SK-N-SH (cell line): ENCODE measurements at regions not wholly inside any gene's neighbourhood (a gene's known extent, or its start where the extent isn't known, plus 50 kb on each side); places are given as distances from the start of the nearest gene placed in this dataset.

Experiments
- CTCF ChIA-PET: fragments of 300-600, 350-600 bp; formaldehyde crosslinking; extraction: SDS; loops from one replicate; lab custom pipeline; 2021; lab: Yijun Ruan, JAX
- POLR2A ChIA-PET: fragments of 350-600 bp; sonication (Branson Sonifier 250); formaldehyde crosslinking; extraction: SDS; loops from one replicate; lab custom pipeline; 2020; ENCODE audit warnings: antibody characterized with exemption, inconsistent platforms; lab: Yijun Ruan, JAX
- DNase-seq: peaks from one replicate; pipeline ENCODE4 v3.0.0; 2012
- H2AFZ ChIP-seq: fragments of 200-600 bp; sonication (generic); 2 replicates; pipeline ENCODE4 v1.8.1; 2016; ENCODE audit warnings: antibody characterized with exemption, mild to moderate bottlenecking, low read depth
- H3F3A ChIP-seq: fragments of 200-600 bp; sonication (generic); replicated peaks from 2 replicates; pipeline ENCODE3; 2016; ENCODE audit warnings: antibody characterized with exemption, mild to moderate bottlenecking; ENCODE audit not compliant: insufficient read depth
- H3K27ac ChIP-seq, 2 experiments: fragments of 200-500 bp in 1 of 2; fragments of 200-600 bp in 1 of 2; sonication (Bioruptor generic) in 1 of 2; sonication (generic), shearing (Covaris generic) in 1 of 2; 2 replicates each; pipeline versions ENCODE4 v1.5.1 to v1.6.1; 2014 to 2016; ENCODE audit warnings: low read depth in 2 of 2, inconsistent platforms in 1 of 2, low read length in 1 of 2, mild to moderate bottlenecking in 1 of 2, mixed read lengths in 1 of 2
- H3K27me3 ChIP-seq: fragments of 200-600 bp; sonication (generic), shearing (Covaris generic); 2 replicates; pipeline ENCODE4 v1.6.1; 2016; ENCODE audit warnings: mixed run types; ENCODE audit not compliant: insufficient read depth
- H3K36me3 ChIP-seq, 2 experiments: fragments of 200-500 bp in 1 of 2; fragments of 200-600 bp in 1 of 2; sonication (Bioruptor generic) in 1 of 2; sonication (generic) in 1 of 2; replicated peaks in 1 of 2; 2 replicates each; pipeline versions ENCODE3 to v1.5.1; 2014 to 2016; ENCODE audit warnings: low read length in 1 of 2, mild to moderate bottlenecking in 1 of 2; ENCODE audit not compliant: insufficient read depth in 2 of 2, control insufficient read depth in 1 of 2
- H3K4me1 ChIP-seq, 2 experiments: fragments of 200-500 bp in 1 of 2; fragments of 200-600 bp in 1 of 2; sonication (Bioruptor generic) in 1 of 2; sonication (generic), shearing (Covaris generic) in 1 of 2; 2 replicates each; pipeline versions ENCODE4 v1.5.1 to v1.6.1; 2014 to 2016; ENCODE audit warnings: low read depth in 1 of 2, low read length in 1 of 2, mixed run types in 1 of 2; ENCODE audit not compliant: insufficient read depth in 2 of 2, control insufficient read depth in 1 of 2
- H3K4me2 ChIP-seq: fragments of 200-600 bp; sonication (generic), shearing (Covaris generic); 2 replicates; pipeline ENCODE4 v1.6.1; 2017; ENCODE audit warnings: mixed run types
- H3K4me3 ChIP-seq, 2 experiments: fragments of 200-500 bp in 1 of 2; fragments of 200-600 bp in 1 of 2; sonication (Bioruptor generic) in 1 of 2; sonication (generic), shearing (Covaris generic) in 1 of 2; 2 replicates each; pipeline versions ENCODE4 v1.5.1 to v1.8.1; 2014 to 2016; ENCODE audit warnings: low read depth in 2 of 2, inconsistent platforms in 1 of 2, low read length in 1 of 2, mild to moderate bottlenecking in 1 of 2, mixed read lengths in 1 of 2, moderate library complexity in 1 of 2
- H3K79me2 ChIP-seq: fragments of 200-600 bp; sonication (generic); 2 replicates; pipeline ENCODE4 v1.8.1; 2017; ENCODE audit warnings: mild to moderate bottlenecking; ENCODE audit not compliant: insufficient read depth
- H3K9ac ChIP-seq: fragments of 200-600 bp; sonication (generic); 2 replicates; pipeline ENCODE4 v1.6.1; 2017; ENCODE audit warnings: mixed run types
- H3K9me2 ChIP-seq: fragments of 200-600 bp; sonication (generic); 2 replicates; pipeline ENCODE4 v1.6.1; 2017; ENCODE audit warnings: mixed run types
- H3K9me3 ChIP-seq: fragments of 200-600 bp; sonication (generic); 2 replicates; pipeline ENCODE4 v1.6.1; 2017; ENCODE audit warnings: mixed run types, mild to moderate bottlenecking, moderate library complexity
- H4K20me1 ChIP-seq: fragments of 200-600 bp; sonication (generic); 2 replicates; pipeline ENCODE4 v1.6.1; 2017; ENCODE audit warnings: mild to moderate bottlenecking, mixed run types; ENCODE audit not compliant: insufficient read depth
- CHD2 ChIP-seq: fragments of 150-350 bp; IDR thresholded peaks from 2 replicates; pipeline ENCODE4 v1.6.1; 2018; ENCODE audit warnings: low read length; ENCODE audit not compliant: partially characterized antibody
- CTCF ChIP-seq: fragments of 200-600 bp; sonication (generic); IDR thresholded peaks from 2 replicates; pipeline ENCODE4 v1.6.1; 2017; ENCODE audit warnings: antibody characterized with exemption, mild to moderate bottlenecking, moderate library complexity
- EZH2phosphoT487 ChIP-seq: fragments of 200-600 bp; sonication (generic); IDR thresholded peaks from 2 replicates; pipeline ENCODE4 v1.6.1; 2017; ENCODE audit warnings: low read depth, mixed run types, mild to moderate bottlenecking, antibody characterized with exemption, moderate library complexity, borderline replicate concordance
- FOSL2 ChIP-seq: IDR thresholded peaks from 2 replicates; pipeline ENCODE4 v1.4.0; 2012; ENCODE audit warnings: low read depth, mild to moderate bottlenecking, moderate library complexity, borderline replicate concordance
- FOXJ3 ChIP-seq: sonication (generic); formaldehyde crosslinking; IDR thresholded peaks from 2 replicates; pipeline ENCODE4 v1.5.1; 2020; ENCODE audit warnings: mild to moderate bottlenecking, missing genetic modification reagents
- GABPA ChIP-seq: IDR thresholded peaks from 2 replicates; pipeline ENCODE4 v1.4.0; 2012; ENCODE audit warnings: low read depth, mild to moderate bottlenecking
- GATA2 ChIP-seq: sonication (generic); formaldehyde crosslinking; IDR thresholded peaks from 2 replicates; pipeline ENCODE4 v1.5.0; 2020; ENCODE audit warnings: mild to moderate bottlenecking, missing genetic modification reagents
- JUND ChIP-seq: IDR thresholded peaks from 2 replicates; pipeline ENCODE4 v1.4.0; 2012
- MAX ChIP-seq: IDR thresholded peaks from 2 replicates; pipeline ENCODE4 v1.4.0; 2012; ENCODE audit warnings: low read depth
- MEF2A ChIP-seq: IDR thresholded peaks from 2 replicates; pipeline ENCODE4 v1.4.0; 2012; ENCODE audit warnings: low read depth, borderline replicate concordance
- MXI1 ChIP-seq: IDR thresholded peaks from 2 replicates; pipeline ENCODE4 v1.6.1; 2012; ENCODE audit warnings: mild to moderate bottlenecking, low read depth, low read length, improper control_type of control experiment
- PBX3 ChIP-seq: IDR thresholded peaks from 2 replicates; pipeline ENCODE4; 2012
- POLR2AphosphoS5 ChIP-seq: IDR thresholded peaks from 2 replicates; pipeline ENCODE4 v1.6.1; 2012; ENCODE audit warnings: low read depth, low read length
- RCOR1 ChIP-seq: fragments of 150-350 bp; IDR thresholded peaks from 2 replicates; pipeline ENCODE4 v1.6.1; 2017; ENCODE audit warnings: antibody characterized with exemption, low read length
- TEAD4 ChIP-seq: IDR thresholded peaks from 2 replicates; pipeline ENCODE4 v1.4.0; 2012; ENCODE audit warnings: mild to moderate bottlenecking, borderline replicate concordance; ENCODE audit not compliant: insufficient read depth
- WGBS: methylation state at CpG from one replicate; pipeline ENCODE4 v1.1.6; 2017; ENCODE audit warnings: low lambda C conversion rate; 5-methylcytosine and 5-hydroxymethylcytosine counted together
- TF ChIP-seq, protein P1 (sequence below): IDR thresholded peaks from 2 replicates; pipeline ENCODE4 v1.4.0; 2012; ENCODE audit warnings: low read depth, borderline replicate concordance
- TF ChIP-seq, protein P2 (sequence below): fragments of 150-350 bp; IDR thresholded peaks from 2 replicates; pipeline ENCODE4 v1.6.1; 2016; ENCODE audit warnings: mild to moderate bottlenecking, low read depth, low read length
- TF ChIP-seq, protein P3 (sequence below): IDR thresholded peaks from 2 replicates; pipeline ENCODE4 v1.4.0; 2012; ENCODE audit warnings: low read depth, borderline replicate concordance
- TF ChIP-seq, protein P4 (sequence below): IDR thresholded peaks from 2 replicates; pipeline ENCODE4 v1.6.1; 2012; ENCODE audit warnings: mild to moderate bottlenecking, low read depth, low read length, moderate library complexity

DNA sequence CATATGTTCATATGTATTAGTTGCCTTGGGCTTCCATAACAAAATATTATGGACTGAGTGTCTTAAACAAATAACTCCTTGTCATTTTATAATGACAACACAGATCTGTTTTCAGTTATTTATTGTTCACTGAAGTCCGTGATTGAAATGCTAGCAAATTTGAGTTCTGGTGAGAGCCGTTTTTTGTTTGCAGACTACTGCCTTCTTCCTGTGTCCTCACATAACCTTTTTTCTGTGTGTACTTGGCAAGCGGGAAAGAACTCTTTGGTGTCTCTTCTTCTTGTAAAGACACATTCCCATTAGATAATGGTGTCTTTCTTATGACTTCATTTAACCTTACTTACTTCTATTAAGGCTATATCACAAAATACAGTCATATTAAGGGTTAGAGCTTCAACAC lies 482.9 kb upstream of the EYS start (continued):
- no peak for TF ChIP-seq EZH2phosphoT487
- TF ChIP-seq, protein P1, sequence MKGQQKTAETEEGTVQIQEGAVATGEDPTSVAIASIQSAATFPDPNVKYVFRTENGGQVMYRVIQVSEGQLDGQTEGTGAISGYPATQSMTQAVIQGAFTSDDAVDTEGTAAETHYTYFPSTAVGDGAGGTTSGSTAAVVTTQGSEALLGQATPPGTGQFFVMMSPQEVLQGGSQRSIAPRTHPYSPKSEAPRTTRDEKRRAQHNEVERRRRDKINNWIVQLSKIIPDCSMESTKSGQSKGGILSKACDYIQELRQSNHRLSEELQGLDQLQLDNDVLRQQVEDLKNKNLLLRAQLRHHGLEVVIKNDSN: no peak
- no peak for TF ChIP-seq GATA2 (CRISPR knock-in tag)
- no peak for TF ChIP-seq FOXJ3 (CRISPR knock-in tag)
- TF ChIP-seq TEAD4: no peak
- TF ChIP-seq CHD2: no peak
- TF ChIP-seq CTCF: no peak

DNA sequence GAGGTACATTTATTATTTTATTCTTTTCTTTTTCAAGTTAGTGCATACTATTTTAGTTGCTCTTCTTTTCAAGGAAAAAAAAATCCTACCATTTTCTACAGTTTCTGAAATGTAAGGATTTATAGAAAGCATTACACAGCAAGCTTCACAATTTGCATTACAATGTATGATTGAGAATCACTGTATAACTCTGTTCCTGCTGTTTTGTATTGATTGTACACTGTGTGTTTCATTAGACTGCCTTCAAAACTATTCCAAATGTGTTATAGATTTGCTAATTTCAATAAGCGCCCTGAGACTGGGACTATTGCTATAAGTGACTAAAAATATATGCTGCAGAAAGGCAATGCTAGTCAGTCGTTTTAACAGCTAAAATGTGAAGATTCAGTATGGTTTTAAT lies 479.7 kb upstream of the EYS start:
- Histone ChIP-seq H3K4me2 (no peak overlapping the region), H3K4me3 (no peak overlapping the region), H3K9me3 (no peaks in the 10 kb centered on the region), H3F3A (no peaks in the 10 kb centered on the region), H3K27me3 (no peaks in the 10 kb centered on the region), H4K20me1 (no peaks in the 10 kb centered on the region), H3K4me1 (no peaks in the 10 kb centered on the region), H3K79me2 (no peaks in the 10 kb centered on the region), H3K36me3 (no peaks in the 10 kb centered on the region), H3K9me2 (no peaks in the 10 kb centered on the region), H3K9ac (no peak overlapping the region), H3K27ac (no peak overlapping the region), H2AFZ (no peak overlapping the region)
- ChIA-PET POLR2A (no interaction called here), CTCF (no interaction called here)
- WGBS: 36% methylated on average over 2 of the region's 2 CpGs
- no peak for DNase-seq
- no peak for TF ChIP-seq MAX
- TF ChIP-seq GABPA: no peak
- TF ChIP-seq, protein P2, sequence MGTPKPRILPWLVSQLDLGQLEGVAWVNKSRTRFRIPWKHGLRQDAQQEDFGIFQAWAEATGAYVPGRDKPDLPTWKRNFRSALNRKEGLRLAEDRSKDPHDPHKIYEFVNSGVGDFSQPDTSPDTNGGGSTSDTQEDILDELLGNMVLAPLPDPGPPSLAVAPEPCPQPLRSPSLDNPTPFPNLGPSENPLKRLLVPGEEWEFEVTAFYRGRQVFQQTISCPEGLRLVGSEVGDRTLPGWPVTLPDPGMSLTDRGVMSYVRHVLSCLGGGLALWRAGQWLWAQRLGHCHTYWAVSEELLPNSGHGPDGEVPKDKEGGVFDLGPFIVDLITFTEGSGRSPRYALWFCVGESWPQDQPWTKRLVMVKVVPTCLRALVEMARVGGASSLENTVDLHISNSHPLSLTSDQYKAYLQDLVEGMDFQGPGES: no peak
- no peak for TF ChIP-seq FOSL2
- no peak for TF ChIP-seq RCOR1
- no peak for TF ChIP-seq EZH2phosphoT487
- TF ChIP-seq, protein P3, sequence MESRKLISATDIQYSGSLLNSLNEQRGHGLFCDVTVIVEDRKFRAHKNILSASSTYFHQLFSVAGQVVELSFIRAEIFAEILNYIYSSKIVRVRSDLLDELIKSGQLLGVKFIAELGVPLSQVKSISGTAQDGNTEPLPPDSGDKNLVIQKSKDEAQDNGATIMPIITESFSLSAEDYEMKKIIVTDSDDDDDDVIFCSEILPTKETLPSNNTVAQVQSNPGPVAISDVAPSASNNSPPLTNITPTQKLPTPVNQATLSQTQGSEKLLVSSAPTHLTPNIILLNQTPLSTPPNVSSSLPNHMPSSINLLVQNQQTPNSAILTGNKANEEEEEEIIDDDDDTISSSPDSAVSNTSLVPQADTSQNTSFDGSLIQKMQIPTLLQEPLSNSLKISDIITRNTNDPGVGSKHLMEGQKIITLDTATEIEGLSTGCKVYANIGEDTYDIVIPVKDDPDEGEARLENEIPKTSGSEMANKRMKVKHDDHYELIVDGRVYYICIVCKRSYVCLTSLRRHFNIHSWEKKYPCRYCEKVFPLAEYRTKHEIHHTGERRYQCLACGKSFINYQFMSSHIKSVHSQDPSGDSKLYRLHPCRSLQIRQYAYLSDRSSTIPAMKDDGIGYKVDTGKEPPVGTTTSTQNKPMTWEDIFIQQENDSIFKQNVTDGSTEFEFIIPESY: no peak
- TF ChIP-seq POLR2AphosphoS5: no peak
- TF ChIP-seq MEF2A: no peak
- TF ChIP-seq, protein P4, sequence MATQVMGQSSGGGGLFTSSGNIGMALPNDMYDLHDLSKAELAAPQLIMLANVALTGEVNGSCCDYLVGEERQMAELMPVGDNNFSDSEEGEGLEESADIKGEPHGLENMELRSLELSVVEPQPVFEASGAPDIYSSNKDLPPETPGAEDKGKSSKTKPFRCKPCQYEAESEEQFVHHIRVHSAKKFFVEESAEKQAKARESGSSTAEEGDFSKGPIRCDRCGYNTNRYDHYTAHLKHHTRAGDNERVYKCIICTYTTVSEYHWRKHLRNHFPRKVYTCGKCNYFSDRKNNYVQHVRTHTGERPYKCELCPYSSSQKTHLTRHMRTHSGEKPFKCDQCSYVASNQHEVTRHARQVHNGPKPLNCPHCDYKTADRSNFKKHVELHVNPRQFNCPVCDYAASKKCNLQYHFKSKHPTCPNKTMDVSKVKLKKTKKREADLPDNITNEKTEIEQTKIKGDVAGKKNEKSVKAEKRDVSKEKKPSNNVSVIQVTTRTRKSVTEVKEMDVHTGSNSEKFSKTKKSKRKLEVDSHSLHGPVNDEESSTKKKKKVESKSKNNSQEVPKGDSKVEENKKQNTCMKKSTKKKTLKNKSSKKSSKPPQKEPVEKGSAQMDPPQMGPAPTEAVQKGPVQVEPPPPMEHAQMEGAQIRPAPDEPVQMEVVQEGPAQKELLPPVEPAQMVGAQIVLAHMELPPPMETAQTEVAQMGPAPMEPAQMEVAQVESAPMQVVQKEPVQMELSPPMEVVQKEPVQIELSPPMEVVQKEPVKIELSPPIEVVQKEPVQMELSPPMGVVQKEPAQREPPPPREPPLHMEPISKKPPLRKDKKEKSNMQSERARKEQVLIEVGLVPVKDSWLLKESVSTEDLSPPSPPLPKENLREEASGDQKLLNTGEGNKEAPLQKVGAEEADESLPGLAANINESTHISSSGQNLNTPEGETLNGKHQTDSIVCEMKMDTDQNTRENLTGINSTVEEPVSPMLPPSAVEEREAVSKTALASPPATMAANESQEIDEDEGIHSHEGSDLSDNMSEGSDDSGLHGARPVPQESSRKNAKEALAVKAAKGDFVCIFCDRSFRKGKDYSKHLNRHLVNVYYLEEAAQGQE: no peak
- TF ChIP-seq MXI1: no peak
- no peak for TF ChIP-seq JUND
- TF ChIP-seq PBX3: no peak
